Fibroblast of the aortic adventitia (primary cell): ENCODE measurements at regions not wholly inside any gene's neighbourhood (a gene's known extent, or its start where the extent isn't known, plus 50 kb on each side); places are given as distances from the start of the nearest gene placed in this dataset.

ENCODE experiments used
- DNase-seq: peaks from one replicate; pipeline ENCODE4 v3.0.0-alpha.2; 2010; ENCODE audit warnings: low read depth
- H3K4me3 ChIP-seq: 2 replicates; pipeline ENCODE4 v1.5.1; 2011; ENCODE audit warnings: low read depth, mild to moderate bottlenecking, control low read depth, low read length, moderate library complexity
- CTCF ChIP-seq: IDR thresholded peaks from 2 replicates; pipeline ENCODE4 v1.5.1; 2011; ENCODE audit warnings: mild to moderate bottlenecking, low read length, control low read depth, inconsistent platforms; ENCODE audit not compliant: insufficient read depth

GRCh38 chr9:86563350-86563749, 209.1 kb upstream of the TUT7 start:
- peak; percentile 27 for DNase-seq
- no peak overlapping the region for H3K4me3 ChIP-seq
- TF ChIP-seq CTCF: no peak

DNA sequence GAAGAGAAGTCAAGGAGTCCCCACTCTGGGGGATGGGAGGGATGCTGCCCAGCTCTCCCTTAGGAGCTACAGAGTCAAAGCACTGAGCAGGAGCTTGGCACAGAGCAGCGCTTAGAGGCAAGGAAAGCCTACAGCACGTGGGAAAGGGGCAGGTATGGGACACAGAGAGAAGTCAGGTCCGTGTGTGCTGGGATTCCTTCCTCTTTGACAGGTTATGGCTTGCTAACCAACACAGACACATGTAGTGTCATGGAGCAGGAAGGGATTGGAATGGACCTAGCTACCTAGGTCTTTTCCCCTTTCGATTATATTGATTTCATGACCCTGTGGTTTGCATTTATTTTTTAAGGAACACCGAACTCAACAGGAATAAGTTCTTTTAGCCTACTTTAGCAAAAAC, 208.5 kb upstream of the TUT7 start:
- no peak for TF ChIP-seq CTCF
- DNase-seq: no peak
- H3K4me3 ChIP-seq: no peak overlapping the region

DNA sequence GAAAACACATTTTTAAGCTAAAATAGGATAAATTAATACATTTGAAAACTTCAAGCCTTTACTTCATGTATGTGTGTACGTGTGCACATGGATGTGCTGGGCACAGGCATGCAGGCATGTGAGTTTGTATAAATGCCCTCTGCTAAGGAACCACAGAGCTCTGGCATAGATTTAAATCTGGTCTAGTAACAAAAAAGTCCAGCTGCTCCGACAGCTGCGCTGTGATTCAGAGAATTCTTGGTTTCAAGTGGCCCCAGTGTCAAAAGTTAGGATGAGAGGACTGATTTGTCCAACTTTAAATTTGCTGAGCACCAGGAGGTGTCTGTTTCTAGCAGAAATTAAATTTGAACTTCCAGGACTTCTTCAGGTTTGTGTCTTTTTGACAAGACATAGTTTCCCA, 203.7 kb upstream of the TUT7 start:
- TF ChIP-seq CTCF: no peak
- no peak for DNase-seq

GRCh38 chr9:86557063-86557766, 203.0 kb upstream of the TUT7 start:
- peak; percentile 84 for DNase-seq
- no peak for TF ChIP-seq CTCF
- H3K4me3 ChIP-seq: no peak overlapping the region

More for the DNA sequence above, 203.7 kb upstream of the TUT7 start:
- no peak overlapping the region for H3K4me3 ChIP-seq

- TF ChIP-seq CTCF: no peak
- no peak overlapping the region for H3K4me3 ChIP-seq
- no peak for DNase-seq
These were observed 201.5 kb upstream of the TUT7 start for GRCh38 chr9:86555661-86556060.

GRCh38 chr9:86550401-86550800, 196.2 kb upstream of the TUT7 start:
- TF ChIP-seq CTCF: no peak
- DNase-seq: peak; percentile 74
- no peak overlapping the region for H3K4me3 ChIP-seq

GRCh38 chr9:86549920-86550319, 195.7 kb upstream of the TUT7 start:
- no peak overlapping the region for H3K4me3 ChIP-seq
- no peak for TF ChIP-seq CTCF
- DNase-seq: peak; percentile 73
